Heart left ventricle (tissue), 13 donors: ENCODE measurements at regions not wholly inside any gene's neighbourhood (a gene's known extent, or its start where the extent isn't known, plus 50 kb on each side); places are given as distances from the start of the nearest gene placed in this dataset.

Experiments
- POLR2A ChIP-seq, 2 donors: fragments of 450-650 bp; IDR thresholded peaks; one replicate each; pipeline ENCODE4 v1.6.1; 2017; ENCODE audit warnings: antibody characterized with exemption in 2 of 2, mild to moderate bottlenecking in 2 of 2, moderate library complexity in 2 of 2
- TF ChIP-seq, protein P1 (sequence below), 12 donors: fragments of 200-600 bp; sonication (generic) in 4 of 12; IDR thresholded peaks; one replicate each; pipeline versions ENCODE4 v1.5.0 to v1.8.0; 2018 to 2022; ENCODE audit warnings: antibody characterized with exemption in 12 of 12, mild to moderate bottlenecking in 5 of 12
- donor health status: ischemic (EF 13 %, LVEDD 7.1; RV severe dilation, severe dysfunction).
- donor health status: DM: no; HTN: yes; CAD: no.
- donor health status: DM: no; HTN: no; CAD: no.
- donor health status: ischemic (EF 25% LVEDD 6.9; RV normal size, moderate dysfunction).
- donor health status: ischemic (EF 25% LVEDD 5.7; RV mildly dilated, moderate dysfunction).
- donor health status: ischemic (EF 35%, LVEDD 5.7; RV mildly dilated, moderate dysfunction).
- donor health status: nonischemic (EF 11% LVEDD 7.7; RV severe dilation, severe dysfunction).
- donor health status: DM: yes; HTN: yes; CAD: no.
- donor health status: PGD.
- donor health status: ischemic (EF 29% LVEDD 5.4; RV normal size, mild dysfunction).
- donor health status: nonischemic (EF 23%, LVEDD 6.1; RV moderate dilation, normal function).

DNA sequence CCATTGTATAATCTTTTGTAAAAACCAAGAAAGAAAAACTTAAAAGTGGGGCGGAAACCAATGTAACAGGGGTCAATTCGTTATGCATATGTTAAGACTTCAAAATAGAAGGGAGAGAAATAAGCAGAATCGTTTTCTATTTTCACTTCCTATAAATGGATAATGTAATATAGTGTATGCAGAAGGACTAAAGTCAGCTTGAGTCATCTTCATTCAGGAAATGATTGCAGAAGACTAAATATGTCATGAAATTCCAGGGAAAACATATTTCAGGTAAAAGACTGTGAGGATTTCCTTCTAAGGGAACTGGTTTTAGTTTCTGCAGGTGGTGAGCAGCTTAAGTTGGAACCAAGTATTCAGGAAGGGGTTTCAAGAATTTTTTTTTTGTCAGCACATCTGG lies 753.3 kb downstream of the IRX1 start:
- TF ChIP-seq, protein P1, sequence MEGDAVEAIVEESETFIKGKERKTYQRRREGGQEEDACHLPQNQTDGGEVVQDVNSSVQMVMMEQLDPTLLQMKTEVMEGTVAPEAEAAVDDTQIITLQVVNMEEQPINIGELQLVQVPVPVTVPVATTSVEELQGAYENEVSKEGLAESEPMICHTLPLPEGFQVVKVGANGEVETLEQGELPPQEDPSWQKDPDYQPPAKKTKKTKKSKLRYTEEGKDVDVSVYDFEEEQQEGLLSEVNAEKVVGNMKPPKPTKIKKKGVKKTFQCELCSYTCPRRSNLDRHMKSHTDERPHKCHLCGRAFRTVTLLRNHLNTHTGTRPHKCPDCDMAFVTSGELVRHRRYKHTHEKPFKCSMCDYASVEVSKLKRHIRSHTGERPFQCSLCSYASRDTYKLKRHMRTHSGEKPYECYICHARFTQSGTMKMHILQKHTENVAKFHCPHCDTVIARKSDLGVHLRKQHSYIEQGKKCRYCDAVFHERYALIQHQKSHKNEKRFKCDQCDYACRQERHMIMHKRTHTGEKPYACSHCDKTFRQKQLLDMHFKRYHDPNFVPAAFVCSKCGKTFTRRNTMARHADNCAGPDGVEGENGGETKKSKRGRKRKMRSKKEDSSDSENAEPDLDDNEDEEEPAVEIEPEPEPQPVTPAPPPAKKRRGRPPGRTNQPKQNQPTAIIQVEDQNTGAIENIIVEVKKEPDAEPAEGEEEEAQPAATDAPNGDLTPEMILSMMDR (IDR thresholded peaks at IDR 0.05), result no peak
- no peak for TF ChIP-seq POLR2A (IDR thresholded peaks at IDR 0.05)
